ENCODE measurements at regions not wholly inside any gene's neighbourhood (a gene's known extent, or its start where the extent isn't known, plus 50 kb on each side); places are given as distances from the start of the nearest gene placed in this dataset.

GRCh38 chr17:62154909-62155308, 89.8 kb upstream of the MED13 start:
- intact Hi-C loops (cut with DNase I): no loop called here

GRCh38 chr17:62150471-62150870, 85.4 kb upstream of the MED13 start:
- no peak overlapping the region for H3K27ac ChIP-seq
- H3K9me3 ChIP-seq: no peaks in the 10 kb centered on the region
- intact Hi-C loops (cut with DNase I): no loop called here
- no peak for DNase-seq
- no peaks in the 10 kb centered on the region for H3K4me1 ChIP-seq
- no peak for TF ChIP-seq CTCF (IDR thresholded peaks at IDR 0.05)
- ATAC-seq: no peak
- H3K27me3 ChIP-seq: peaks cover 0 to 6% of the 10 kb centered on the region in 2 donors
- no peaks in the 10 kb centered on the region for H3K36me3 ChIP-seq
- no peak overlapping the region for H3K4me3 ChIP-seq

More at GRCh38 chr17:62154909-62155308, 89.8 kb upstream of the MED13 start:
- no peak overlapping the region for H3K4me3 ChIP-seq
- H3K27ac ChIP-seq: no peak overlapping the region
- DNase-seq: no peak
- no peak for ATAC-seq
- peaks cover 0 to 6% of the 10 kb centered on the region in 2 donors for H3K27me3 ChIP-seq
- TF ChIP-seq CTCF (IDR thresholded peaks at IDR 0.05): no peak
- no peaks in the 10 kb centered on the region for H3K4me1 ChIP-seq
- H3K9me3 ChIP-seq: no peaks in the 10 kb centered on the region
- no peaks in the 10 kb centered on the region for H3K36me3 ChIP-seq

GRCh38 chr17:62149961-62150360, 84.9 kb upstream of the MED13 start:
- intact Hi-C loops (cut with DNase I): no loop called here
- H3K36me3 ChIP-seq: no peaks in the 10 kb centered on the region
- H3K27ac ChIP-seq: no peak overlapping the region
- H3K4me1 ChIP-seq: no peaks in the 10 kb centered on the region
- DNase-seq (no peak), ATAC-seq (no peak)
- TF ChIP-seq CTCF (IDR thresholded peaks at IDR 0.05): no peak
- no peak overlapping the region for H3K4me3 ChIP-seq
- H3K27me3 ChIP-seq: peaks cover 0 to 5% of the 10 kb centered on the region in 2 donors
- no peaks in the 10 kb centered on the region for H3K9me3 ChIP-seq

- H3K36me3 ChIP-seq: no peaks in the 10 kb centered on the region
- ATAC-seq: no peak
- no peak for TF ChIP-seq CTCF (IDR thresholded peaks at IDR 0.05)
- DNase-seq: no peak
- H3K4me1 ChIP-seq: no peaks in the 10 kb centered on the region
- H3K27me3 ChIP-seq: no peaks in the 10 kb centered on the region
- no peak overlapping the region for H3K27ac ChIP-seq
- no peaks in the 10 kb centered on the region for H3K9me3 ChIP-seq
- no peak overlapping the region for H3K4me3 ChIP-seq
- intact Hi-C loops (cut with DNase I): no loop called here
Measured at GRCh38 chr17:62147284-62147683, 82.2 kb upstream of the MED13 start.

GRCh38 chr17:62140836-62141235, 75.8 kb upstream of the MED13 start:
- Histone ChIP-seq H3K27ac (no peak overlapping the region), H3K27me3 (peaks cover 24 to 42% of the 10 kb centered on the region in 2 donors), H3K4me1 (peaks cover 0 to 9% of the 10 kb centered on the region in 2 donors), H3K36me3 (no peaks in the 10 kb centered on the region), H3K9me3 (no peaks in the 10 kb centered on the region), H3K4me3 (no peak overlapping the region)
- TF ChIP-seq CTCF (IDR thresholded peaks at IDR 0.05): no peak
- ATAC-seq (peak; percentile 73), DNase-seq (peak in 2 of 4 donors; percentile 23 to 57)
- intact Hi-C loops (cut with DNase I): no loop called here

All from left lung (tissue), 4 donors.